PFSK-1 (cell line): ENCODE measurements at regions not wholly inside any gene's neighbourhood (a gene's known extent, or its start where the extent isn't known, plus 50 kb on each side); places are given as distances from the start of the nearest gene placed in this dataset.

Source experiments
- FOXP2 ChIP-seq: optimal IDR thresholded peaks from 2 replicates; pipeline ENCODE3; 2011; ENCODE audit warnings: borderline replicate concordance, control low read depth, inconsistent platforms; ENCODE audit not compliant: insufficient read depth; ENCODE audit errors: extremely low read length, extremely low read depth
- POLR2AphosphoS5 ChIP-seq: IDR thresholded peaks from 2 replicates; pipeline ENCODE4 v1.6.1; 2012; ENCODE audit warnings: low read depth, mild to moderate bottlenecking, control low read depth, low read length, moderate library complexity
- REST ChIP-seq, 2 experiments: IDR thresholded peaks; 2 replicates each; pipeline versions ENCODE4 v1.6.1 to v1.8.0; 2011 to 2012; ENCODE audit warnings: low read depth in 2 of 2, low read length in 2 of 2, control low read depth in 1 of 2, inconsistent platforms in 1 of 2, mild to moderate bottlenecking in 1 of 2, moderate library complexity in 1 of 2; ENCODE audit not compliant: insufficient read depth in 1 of 2
- SIN3A ChIP-seq: IDR thresholded peaks from 2 replicates; pipeline ENCODE4 v1.6.1; 2012; ENCODE audit warnings: mild to moderate bottlenecking, low read length, moderate library complexity, borderline replicate concordance; ENCODE audit not compliant: insufficient read depth
- TAF1 ChIP-seq: IDR thresholded peaks from 2 replicates; pipeline ENCODE4 v1.6.1; 2012; ENCODE audit warnings: low read length, control low read depth, borderline replicate concordance; ENCODE audit not compliant: insufficient read depth

DNA sequence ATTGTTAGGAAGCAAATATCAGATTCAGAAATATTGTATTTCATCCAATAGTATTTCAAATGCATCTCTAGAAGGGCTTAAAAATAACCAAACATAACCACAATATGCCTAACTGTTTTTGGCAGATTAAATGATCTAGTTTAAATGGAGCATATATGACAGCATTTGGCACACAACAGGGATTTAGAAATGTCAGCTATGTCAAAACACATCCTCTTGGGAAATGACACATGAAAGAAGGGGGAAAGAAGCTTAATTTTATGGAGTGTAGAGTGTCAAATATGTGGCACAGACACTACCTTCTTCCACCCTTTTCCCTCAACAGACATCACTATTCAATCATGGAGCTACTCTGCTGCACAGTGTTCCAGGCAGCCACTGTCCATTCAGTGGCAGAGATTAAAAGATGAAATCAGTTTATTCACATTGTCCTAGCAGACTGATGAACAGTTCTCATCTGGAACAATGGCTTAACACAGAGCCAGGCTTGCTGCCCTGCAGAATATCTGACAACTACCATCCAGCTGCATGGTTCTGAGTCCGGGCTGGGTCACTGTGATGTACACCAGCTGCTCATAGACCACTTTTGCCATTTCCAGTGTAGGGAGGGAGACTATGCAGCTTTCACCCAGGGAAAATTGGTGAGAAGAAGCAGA is 349.8 kb downstream of the DHX35 start:
- TF ChIP-seq TAF1 (no peak), FOXP2 (no peak), SIN3A (no peak), POLR2AphosphoS5 (no peak), REST (IDR thresholded peaks at IDR 0.05; ENCODE audit: insufficient read depth in 1 of 2, low read depth in 2 of 2, low read length in 2 of 2) (no peak)

GRCh38 chr20:39310363-39310995 is 348.3 kb downstream of the DHX35 start:
- TF ChIP-seq POLR2AphosphoS5: no peak
- no peak for TF ChIP-seq FOXP2
- no peak for TF ChIP-seq SIN3A
- no peak for TF ChIP-seq TAF1
- no peak for TF ChIP-seq REST (IDR thresholded peaks at IDR 0.05; ENCODE audit: insufficient read depth in 1 of 2, low read depth in 2 of 2, low read length in 2 of 2)

DNA sequence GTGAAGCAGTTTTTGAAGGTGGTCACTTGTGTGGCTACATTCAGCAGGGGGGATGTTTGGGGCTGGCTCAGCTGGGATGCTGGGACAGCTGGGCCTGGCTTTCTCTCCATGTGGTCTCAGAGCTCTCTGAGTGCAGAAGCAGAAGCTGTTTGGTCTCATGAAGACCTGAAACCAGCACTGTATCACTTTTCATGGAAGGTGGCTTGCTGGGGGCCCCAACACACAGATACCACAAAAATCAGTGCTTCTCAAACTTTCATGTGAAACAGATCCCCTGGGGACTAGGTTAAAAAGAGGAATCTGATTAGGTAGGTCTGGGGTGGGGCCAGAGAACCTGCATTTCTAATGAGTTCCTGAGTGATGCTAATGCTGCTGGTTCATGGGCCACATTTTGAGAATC is 347.3 kb downstream of the DHX35 start:
- no peak for TF ChIP-seq SIN3A
- no peak for TF ChIP-seq TAF1
- no peak for TF ChIP-seq POLR2AphosphoS5
- no peak for TF ChIP-seq FOXP2
- no peak for TF ChIP-seq REST (IDR thresholded peaks at IDR 0.05; ENCODE audit: insufficient read depth in 1 of 2, low read depth in 2 of 2, low read length in 2 of 2)

- no peak for TF ChIP-seq FOXP2
- TF ChIP-seq SIN3A: no peak
- TF ChIP-seq POLR2AphosphoS5: no peak
- no peak for TF ChIP-seq REST (IDR thresholded peaks at IDR 0.05; ENCODE audit: insufficient read depth in 1 of 2, low read depth in 2 of 2, low read length in 2 of 2)
- no peak for TF ChIP-seq TAF1
Observed at GRCh38 chr20:39302312-39302711, 340.2 kb downstream of the DHX35 start.

DNA sequence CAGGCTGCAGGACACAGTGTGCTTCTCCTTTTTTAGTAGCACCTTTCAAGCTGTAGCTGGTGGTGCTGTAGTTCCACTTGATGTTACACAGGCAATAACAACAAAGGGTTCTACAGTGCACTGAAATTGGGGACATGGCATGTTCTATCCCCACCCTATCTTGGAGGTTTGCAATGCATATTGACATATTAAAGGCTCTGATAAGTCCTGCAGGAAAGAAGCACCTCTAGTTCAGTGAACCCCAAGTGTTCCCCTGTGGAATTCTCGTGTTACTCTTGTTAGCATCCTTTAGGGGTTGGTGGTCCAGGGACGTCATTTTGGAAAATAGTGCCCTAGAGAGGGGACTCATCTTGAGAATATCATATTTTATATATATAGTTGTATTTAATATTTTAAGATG is 337.6 kb downstream of the DHX35 start:
- TF ChIP-seq REST (IDR thresholded peaks at IDR 0.05; ENCODE audit: insufficient read depth in 1 of 2, low read depth in 2 of 2, low read length in 2 of 2): no peak
- no peak for TF ChIP-seq SIN3A
- no peak for TF ChIP-seq POLR2AphosphoS5
- TF ChIP-seq FOXP2: no peak
- no peak for TF ChIP-seq TAF1
